ENCODE measurements at regions not wholly inside any gene's neighbourhood (a gene's known extent, or its start where the extent isn't known, plus 50 kb on each side); places are given as distances from the start of the nearest gene placed in this dataset.

DNA sequence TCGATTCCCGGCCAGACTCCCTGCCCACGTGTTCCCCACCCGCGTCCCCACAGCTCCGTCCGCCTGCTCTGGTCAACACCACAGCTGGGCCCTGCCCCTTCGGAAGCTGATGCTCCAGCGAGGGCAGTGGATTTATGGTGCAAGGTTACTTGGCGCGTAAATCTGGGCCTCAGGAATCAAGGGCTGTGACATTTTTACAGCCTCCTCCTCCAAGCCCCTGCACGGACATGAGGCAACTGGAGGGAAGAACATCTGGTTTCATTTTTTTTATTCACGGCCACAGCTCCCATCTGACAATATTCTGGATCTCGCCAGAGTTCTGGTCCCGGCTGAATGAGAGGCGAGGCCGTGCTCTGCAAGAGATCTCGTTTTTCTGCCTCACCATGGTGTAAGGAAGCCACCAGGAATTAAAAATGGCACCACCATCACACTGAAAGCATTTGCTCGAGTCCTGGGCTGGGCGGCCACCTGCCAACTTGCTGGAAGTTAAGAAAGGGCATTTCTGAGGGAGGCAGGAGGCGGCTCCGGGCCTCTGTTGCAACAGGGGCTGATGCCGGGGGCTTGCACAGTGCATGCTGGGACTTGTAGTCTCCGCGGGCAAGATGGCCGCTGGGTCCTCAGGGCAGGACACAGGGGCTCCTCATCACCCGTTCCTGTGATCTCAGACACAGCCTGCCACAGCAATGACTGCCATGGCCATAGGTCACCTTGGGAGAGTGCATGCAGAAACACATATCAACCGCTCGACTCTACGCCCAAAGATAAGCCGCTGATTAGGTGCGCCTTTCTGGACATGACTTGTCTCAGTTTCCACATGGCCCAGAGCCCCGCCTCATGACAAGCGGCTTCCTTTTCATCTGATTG is 148.5 kb downstream of the LY86 start:
- no peaks in the 10 kb centered on the region for H3K4me1 ChIP-seq (ENCODE audit: control insufficient read depth in 5 of 5, insufficient read depth in 5 of 5, low read length in 5 of 5)
- no peaks in the 10 kb centered on the region for H3K9me3 ChIP-seq (ENCODE audit: control insufficient read depth in 4 of 4, insufficient read depth in 3 of 4, low read length in 3 of 4)
- no peaks in the 10 kb centered on the region for H3K36me3 ChIP-seq (ENCODE audit: control insufficient read depth in 4 of 4, insufficient read depth in 4 of 4, low read length in 4 of 4)
- no peaks in the 10 kb centered on the region for H3K27me3 ChIP-seq (ENCODE audit: control insufficient read depth in 3 of 3, insufficient read depth in 3 of 3, low read length in 2 of 3)
- DNase-seq: peak; percentile 64 to 73 (median 73)
- WGBS, 2 donors: 67 to 71% methylated on average over 34 of the region's 34 CpGs
- no peak for ATAC-seq (ENCODE audit: insufficient read depth, low FRiP score)
- TF ChIP-seq, protein P1, sequence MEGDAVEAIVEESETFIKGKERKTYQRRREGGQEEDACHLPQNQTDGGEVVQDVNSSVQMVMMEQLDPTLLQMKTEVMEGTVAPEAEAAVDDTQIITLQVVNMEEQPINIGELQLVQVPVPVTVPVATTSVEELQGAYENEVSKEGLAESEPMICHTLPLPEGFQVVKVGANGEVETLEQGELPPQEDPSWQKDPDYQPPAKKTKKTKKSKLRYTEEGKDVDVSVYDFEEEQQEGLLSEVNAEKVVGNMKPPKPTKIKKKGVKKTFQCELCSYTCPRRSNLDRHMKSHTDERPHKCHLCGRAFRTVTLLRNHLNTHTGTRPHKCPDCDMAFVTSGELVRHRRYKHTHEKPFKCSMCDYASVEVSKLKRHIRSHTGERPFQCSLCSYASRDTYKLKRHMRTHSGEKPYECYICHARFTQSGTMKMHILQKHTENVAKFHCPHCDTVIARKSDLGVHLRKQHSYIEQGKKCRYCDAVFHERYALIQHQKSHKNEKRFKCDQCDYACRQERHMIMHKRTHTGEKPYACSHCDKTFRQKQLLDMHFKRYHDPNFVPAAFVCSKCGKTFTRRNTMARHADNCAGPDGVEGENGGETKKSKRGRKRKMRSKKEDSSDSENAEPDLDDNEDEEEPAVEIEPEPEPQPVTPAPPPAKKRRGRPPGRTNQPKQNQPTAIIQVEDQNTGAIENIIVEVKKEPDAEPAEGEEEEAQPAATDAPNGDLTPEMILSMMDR (IDR thresholded peaks at IDR 0.05; ENCODE audit: control extremely low read depth, extremely low read depth): no peak
- no peak overlapping the region for H3K4me3 ChIP-seq
- H3K27ac ChIP-seq (ENCODE audit: low read depth in 1 of 2, low read length in 1 of 2): peak overlapping the region; percentile 13 to 75
- peak overlapping the region in 1 of 2 donors; percentile 14 for H3K9ac ChIP-seq (ENCODE audit: insufficient read depth in 1 of 2, low read length in 2 of 2)

DNA sequence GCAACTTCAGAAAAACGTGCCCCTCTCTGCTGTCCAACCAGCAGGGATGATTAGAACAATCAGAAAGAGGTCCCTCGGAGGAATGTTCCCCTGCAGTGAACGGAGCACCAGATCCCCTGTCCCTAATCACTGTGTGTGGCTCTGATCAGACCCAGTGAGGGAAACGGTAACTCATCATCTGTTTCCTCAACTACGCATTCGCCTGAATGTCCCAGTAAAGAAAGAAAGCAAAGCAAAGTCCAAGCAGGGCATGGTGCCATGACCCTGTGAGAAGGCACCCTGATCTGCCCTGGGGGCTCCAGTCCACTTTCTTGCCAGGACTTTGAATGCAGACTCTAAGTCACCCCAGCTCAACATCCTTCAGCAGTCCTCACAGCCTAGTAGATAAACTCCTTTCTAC is 149.2 kb downstream of the LY86 start:
- H3K9ac ChIP-seq (ENCODE audit: insufficient read depth in 1 of 2, low read length in 2 of 2): no peak overlapping the region
- H3K27ac ChIP-seq (ENCODE audit: low read depth in 1 of 2, low read length in 1 of 2): peak overlapping the region; percentile 37 to 75
- H3K27me3 ChIP-seq (ENCODE audit: control insufficient read depth in 3 of 3, insufficient read depth in 3 of 3, low read length in 2 of 3): no peaks in the 10 kb centered on the region
- DNase-seq: no peak
- H3K4me3 ChIP-seq: no peak overlapping the region
- H3K36me3 ChIP-seq (ENCODE audit: control insufficient read depth in 4 of 4, insufficient read depth in 4 of 4, low read length in 4 of 4): no peaks in the 10 kb centered on the region
- H3K4me1 ChIP-seq (ENCODE audit: control insufficient read depth in 5 of 5, insufficient read depth in 5 of 5, low read length in 5 of 5): no peaks in the 10 kb centered on the region
- H3K9me3 ChIP-seq (ENCODE audit: control insufficient read depth in 4 of 4, insufficient read depth in 3 of 4, low read length in 3 of 4): no peaks in the 10 kb centered on the region
- WGBS, 2 donors: 64 to 79% methylated on average over 6 of the region's 6 CpGs
- TF ChIP-seq, protein P1 (IDR thresholded peaks at IDR 0.05; ENCODE audit: control extremely low read depth, extremely low read depth): no peak
- no peak for ATAC-seq (ENCODE audit: insufficient read depth, low FRiP score)

DNA sequence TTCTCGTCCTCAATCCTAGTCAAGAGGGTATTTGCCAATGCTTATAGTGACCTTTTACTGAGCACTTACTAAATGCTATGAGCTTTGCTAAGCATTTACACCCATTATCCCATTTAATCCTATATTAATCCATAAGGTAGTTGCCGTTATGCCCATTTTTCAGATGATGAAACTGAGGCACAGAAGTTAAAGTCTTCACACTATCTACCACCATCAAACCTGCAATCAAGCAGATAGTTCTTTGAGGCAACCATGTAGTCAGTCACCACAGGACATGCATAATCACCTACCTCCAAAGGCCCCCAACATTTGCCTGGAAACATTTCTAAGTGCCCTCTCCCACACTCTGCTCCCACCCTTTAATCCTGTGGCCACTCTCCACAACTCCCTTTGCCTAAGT is 149.6 kb downstream of the LY86 start:
- Histone ChIP-seq H3K9me3 (ENCODE audit: control insufficient read depth in 4 of 4, insufficient read depth in 3 of 4, low read length in 3 of 4) (no peaks in the 10 kb centered on the region), H3K27me3 (ENCODE audit: control insufficient read depth in 3 of 3, insufficient read depth in 3 of 3, low read length in 2 of 3) (no peaks in the 10 kb centered on the region), H3K9ac (ENCODE audit: insufficient read depth in 1 of 2, low read length in 2 of 2) (no peak overlapping the region), H3K4me1 (ENCODE audit: control insufficient read depth in 5 of 5, insufficient read depth in 5 of 5, low read length in 5 of 5) (no peaks in the 10 kb centered on the region), H3K27ac (ENCODE audit: low read depth in 1 of 2, low read length in 1 of 2) (peak overlapping the region in 1 of 2 donors; percentile 75), H3K36me3 (ENCODE audit: control insufficient read depth in 4 of 4, insufficient read depth in 4 of 4, low read length in 4 of 4) (no peaks in the 10 kb centered on the region), H3K4me3 (no peak overlapping the region)
- TF ChIP-seq, protein P1 (IDR thresholded peaks at IDR 0.05; ENCODE audit: control extremely low read depth, extremely low read depth): no peak
- DNase-seq: no peak
- ATAC-seq (ENCODE audit: insufficient read depth, low FRiP score): no peak
- 95 to 97% methylated on average over 2 of the region's 2 CpGs for WGBS, 2 donors

All from lung (tissue), 11 donors.